ENCODE measurements at regions not wholly inside any gene's neighbourhood (a gene's known extent, or its start where the extent isn't known, plus 50 kb on each side); places are given as distances from the start of the nearest gene placed in this dataset.

GRCh38 chr16:7946142-7946541 is 613.5 kb downstream of the RBFOX1 start:
- TF ChIP-seq CTCF (IDR thresholded peaks at IDR 0.05; ENCODE audit: insufficient read depth, low read length, poor library complexity, severe bottlenecking) (no peak), EZH2phosphoT487 (conservative IDR thresholded peaks at IDR 0.05; ENCODE audit: low read length) (no peak)
